ENCODE measurements at regions not wholly inside any gene's neighbourhood (a gene's known extent, or its start where the extent isn't known, plus 50 kb on each side); places are given as distances from the start of the nearest gene placed in this dataset.

DNA sequence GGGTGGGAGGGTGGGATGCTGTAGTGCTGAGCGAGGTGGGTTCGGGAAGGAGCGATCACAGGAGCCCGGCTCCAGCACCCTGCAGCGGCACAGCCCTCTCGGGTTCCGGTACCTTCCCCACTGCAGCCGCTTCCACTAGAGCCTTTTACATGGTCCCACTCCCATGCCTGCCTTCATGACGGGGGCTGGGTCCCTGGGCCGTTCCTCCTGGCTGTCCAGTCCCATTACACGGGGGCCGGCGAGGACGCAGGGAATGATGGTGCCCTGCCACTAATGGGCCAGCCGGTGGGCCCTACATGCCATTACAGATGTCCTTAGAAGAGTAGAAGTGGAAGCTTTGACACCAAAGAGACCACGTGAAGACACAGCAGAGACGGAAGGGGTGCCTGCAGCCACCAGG is 104.6 kb upstream of the PPP1R26 start:
- Histone ChIP-seq H3K4me3 (replicated peaks; ENCODE audit: insufficient read depth, low read length) (no peak overlapping the region), H3K27me3 (ENCODE audit: insufficient read depth, poor library complexity, severe bottlenecking) (no peaks in the 10 kb centered on the region), H3K27ac (replicated peaks) (no peak overlapping the region)
- no peak for TF ChIP-seq GABPA (IDR thresholded peaks at IDR 0.05; ENCODE audit: low read depth)
- TF ChIP-seq SPI1 (IDR thresholded peaks at IDR 0.05; ENCODE audit: borderline replicate concordance, low read depth), result no peak
- TF ChIP-seq CTCF (IDR thresholded peaks at IDR 0.05; ENCODE audit: insufficient read depth, low read length), result no peak
- TF ChIP-seq, protein P1, sequence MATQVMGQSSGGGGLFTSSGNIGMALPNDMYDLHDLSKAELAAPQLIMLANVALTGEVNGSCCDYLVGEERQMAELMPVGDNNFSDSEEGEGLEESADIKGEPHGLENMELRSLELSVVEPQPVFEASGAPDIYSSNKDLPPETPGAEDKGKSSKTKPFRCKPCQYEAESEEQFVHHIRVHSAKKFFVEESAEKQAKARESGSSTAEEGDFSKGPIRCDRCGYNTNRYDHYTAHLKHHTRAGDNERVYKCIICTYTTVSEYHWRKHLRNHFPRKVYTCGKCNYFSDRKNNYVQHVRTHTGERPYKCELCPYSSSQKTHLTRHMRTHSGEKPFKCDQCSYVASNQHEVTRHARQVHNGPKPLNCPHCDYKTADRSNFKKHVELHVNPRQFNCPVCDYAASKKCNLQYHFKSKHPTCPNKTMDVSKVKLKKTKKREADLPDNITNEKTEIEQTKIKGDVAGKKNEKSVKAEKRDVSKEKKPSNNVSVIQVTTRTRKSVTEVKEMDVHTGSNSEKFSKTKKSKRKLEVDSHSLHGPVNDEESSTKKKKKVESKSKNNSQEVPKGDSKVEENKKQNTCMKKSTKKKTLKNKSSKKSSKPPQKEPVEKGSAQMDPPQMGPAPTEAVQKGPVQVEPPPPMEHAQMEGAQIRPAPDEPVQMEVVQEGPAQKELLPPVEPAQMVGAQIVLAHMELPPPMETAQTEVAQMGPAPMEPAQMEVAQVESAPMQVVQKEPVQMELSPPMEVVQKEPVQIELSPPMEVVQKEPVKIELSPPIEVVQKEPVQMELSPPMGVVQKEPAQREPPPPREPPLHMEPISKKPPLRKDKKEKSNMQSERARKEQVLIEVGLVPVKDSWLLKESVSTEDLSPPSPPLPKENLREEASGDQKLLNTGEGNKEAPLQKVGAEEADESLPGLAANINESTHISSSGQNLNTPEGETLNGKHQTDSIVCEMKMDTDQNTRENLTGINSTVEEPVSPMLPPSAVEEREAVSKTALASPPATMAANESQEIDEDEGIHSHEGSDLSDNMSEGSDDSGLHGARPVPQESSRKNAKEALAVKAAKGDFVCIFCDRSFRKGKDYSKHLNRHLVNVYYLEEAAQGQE (IDR thresholded peaks at IDR 0.05; ENCODE audit: insufficient replicate concordance, low read depth), result no peak
- no peak for TF ChIP-seq POLR2AphosphoS5 (IDR thresholded peaks at IDR 0.05; ENCODE audit: low read depth)
- no peak for DNase-seq (ENCODE audit: low read depth in 1 of 2, low spot score in 1 of 2)

GRCh38 chr9:135376511-135377265 is 102.9 kb upstream of the PPP1R26 start:
- no peak for DNase-seq (ENCODE audit: low read depth in 1 of 2, low spot score in 1 of 2)
- Histone ChIP-seq H3K27ac (replicated peaks) (no peak overlapping the region), H3K4me3 (replicated peaks; ENCODE audit: insufficient read depth, low read length) (no peak overlapping the region), H3K27me3 (ENCODE audit: insufficient read depth, poor library complexity, severe bottlenecking) (no peaks in the 10 kb centered on the region)
- no peak for TF ChIP-seq SPI1 (IDR thresholded peaks at IDR 0.05; ENCODE audit: borderline replicate concordance, low read depth)
- TF ChIP-seq CTCF (IDR thresholded peaks at IDR 0.05; ENCODE audit: insufficient read depth, low read length), result no peak
- TF ChIP-seq, protein P1 (IDR thresholded peaks at IDR 0.05; ENCODE audit: insufficient replicate concordance, low read depth), result no peak
- no peak for TF ChIP-seq GABPA (IDR thresholded peaks at IDR 0.05; ENCODE audit: low read depth)
- no peak for TF ChIP-seq POLR2AphosphoS5 (IDR thresholded peaks at IDR 0.05; ENCODE audit: low read depth)

DNA sequence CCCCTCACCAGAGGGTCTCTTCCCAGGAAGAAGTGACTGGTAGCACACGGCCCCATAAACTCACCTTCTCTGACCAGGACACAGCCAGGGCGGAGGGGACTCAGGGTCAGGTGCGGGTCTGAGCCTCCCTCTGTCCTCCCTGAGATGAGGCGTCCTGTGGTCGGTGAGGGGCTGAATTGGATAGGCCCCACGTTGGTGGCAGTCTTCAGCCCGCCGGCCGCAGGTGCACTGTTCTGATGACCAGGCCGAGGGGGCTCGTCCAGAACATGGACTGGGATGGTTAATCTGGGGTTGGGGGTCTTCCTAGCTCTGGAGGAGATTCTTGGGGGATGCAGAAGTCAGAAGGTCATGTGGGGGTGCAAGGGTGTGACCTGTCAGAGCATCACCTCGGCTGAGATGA is 102.2 kb upstream of the PPP1R26 start:
- Histone ChIP-seq H3K27ac (replicated peaks) (no peak overlapping the region), H3K4me3 (replicated peaks; ENCODE audit: insufficient read depth, low read length) (no peak overlapping the region), H3K27me3 (ENCODE audit: insufficient read depth, poor library complexity, severe bottlenecking) (no peaks in the 10 kb centered on the region)
- no peak for DNase-seq (ENCODE audit: low read depth in 1 of 2, low spot score in 1 of 2)
- TF ChIP-seq CTCF (IDR thresholded peaks at IDR 0.05; ENCODE audit: insufficient read depth, low read length) (no peak), GABPA (IDR thresholded peaks at IDR 0.05; ENCODE audit: low read depth) (no peak), SPI1 (IDR thresholded peaks at IDR 0.05; ENCODE audit: borderline replicate concordance, low read depth) (no peak), POLR2AphosphoS5 (IDR thresholded peaks at IDR 0.05; ENCODE audit: low read depth) (no peak)
- TF ChIP-seq, protein P1 (IDR thresholded peaks at IDR 0.05; ENCODE audit: insufficient replicate concordance, low read depth), result no peak
